OCI-M2 (cell line): ENCODE measurements at regions not wholly inside any gene's neighbourhood (a gene's known extent, or its start where the extent isn't known, plus 50 kb on each side); places are given as distances from the start of the nearest gene placed in this dataset.
"Not testable (repeated sequence)": the region's sequence is repeated elsewhere in the genome, so short reads cannot be mapped to it uniquely, and the experiment has no call there.

Experiments used
- DNase-seq: peaks from one replicate; lab custom pipeline; 2025; ENCODE audit not compliant: unreplicated experiment; lab: John Stamatoyannopoulos, UW

DNA sequence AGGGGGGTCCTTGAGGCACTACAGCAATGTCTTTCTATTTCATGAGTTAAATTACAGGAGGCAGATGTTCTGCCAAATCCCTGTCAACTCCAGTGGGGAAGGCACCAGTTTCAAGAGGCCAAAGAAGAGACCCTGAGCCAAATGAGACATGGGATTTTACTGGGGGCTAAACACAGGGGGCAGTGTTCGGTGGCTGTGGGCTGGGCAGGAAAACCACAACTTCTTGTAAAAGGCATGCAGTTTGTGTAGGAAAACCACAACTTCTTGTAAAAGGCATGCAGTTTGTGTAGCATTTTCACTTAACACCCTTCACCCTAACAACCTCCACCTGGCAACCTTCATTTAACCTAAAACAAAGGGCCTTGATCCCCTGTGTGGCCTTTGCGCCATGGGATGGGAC is 61.0 kb downstream of the POLR2M start:
- no peak for DNase-seq

DNA sequence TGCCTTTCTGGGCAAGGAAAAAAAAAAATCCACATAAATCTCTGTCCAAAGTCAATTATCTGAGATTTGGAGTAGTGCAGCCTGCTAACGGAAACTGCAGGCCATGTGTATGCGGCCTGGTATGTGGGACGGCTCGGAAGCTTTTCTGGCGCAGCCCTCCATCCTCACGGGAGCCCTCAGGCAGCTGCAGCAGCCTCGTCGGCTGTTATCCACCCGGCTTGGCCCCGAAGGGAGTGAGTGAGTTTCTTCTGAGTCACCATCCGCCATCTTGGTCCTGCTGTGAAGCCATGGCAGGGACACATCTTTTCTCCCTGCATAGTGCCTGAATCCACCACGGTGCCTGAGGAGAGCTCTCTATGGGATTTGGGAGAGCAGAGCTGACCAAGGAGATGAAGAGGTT is 62.8 kb downstream of the POLR2M start:
- no peak for DNase-seq

DNA sequence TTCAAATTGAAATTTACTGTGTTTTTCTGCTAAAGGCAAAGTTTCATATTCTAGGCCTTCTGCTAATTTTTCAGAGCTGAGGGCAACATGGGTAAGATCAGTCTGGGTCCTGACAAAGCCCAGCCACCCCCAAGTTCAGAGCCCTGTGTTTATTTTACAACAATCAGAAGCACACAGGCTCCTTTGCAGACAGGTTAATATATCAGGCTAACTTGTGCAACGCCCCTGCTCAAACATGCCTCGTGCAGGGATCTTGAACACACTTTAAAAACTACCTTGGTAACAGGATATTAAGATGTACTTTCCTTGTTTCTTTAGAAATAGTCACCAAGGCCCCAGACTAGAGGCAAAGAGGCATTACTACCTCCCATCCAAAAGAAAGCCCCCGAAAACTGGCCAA is 64.0 kb downstream of the POLR2M start:
- no peak for DNase-seq

DNA sequence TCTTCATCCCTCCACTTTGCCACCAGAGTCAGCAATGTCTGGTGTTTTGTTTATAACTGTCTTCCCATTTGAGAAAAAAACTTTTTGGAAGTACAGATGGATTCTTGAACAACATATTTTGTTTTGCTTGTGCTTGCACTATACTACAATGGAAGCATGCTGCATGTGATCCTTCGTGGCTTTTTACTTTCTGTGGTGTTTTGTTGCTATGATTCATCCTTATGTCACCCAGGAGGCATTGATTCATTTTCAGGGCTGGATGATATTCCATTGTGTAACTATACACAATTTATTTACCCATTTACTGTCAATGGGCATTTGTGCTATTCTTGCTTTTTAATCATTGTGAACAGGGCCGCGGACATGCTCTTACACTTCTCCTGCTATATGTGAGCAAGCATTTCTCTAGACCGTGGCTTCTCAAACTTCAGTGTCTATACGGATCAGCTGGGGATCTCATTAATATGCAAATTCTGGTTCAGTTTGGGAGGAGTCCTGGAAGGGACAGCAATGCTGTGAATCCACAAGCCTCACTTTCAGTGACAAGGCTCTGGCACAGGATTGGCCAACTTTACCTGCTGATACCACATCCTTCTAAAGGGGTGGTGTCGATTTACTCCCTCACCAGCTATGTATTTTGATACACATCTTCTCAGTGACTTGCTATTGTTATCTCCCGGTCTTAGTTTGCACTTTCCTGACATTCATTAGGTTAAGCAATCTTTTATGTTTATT is 65.9 kb downstream of the POLR2M start:
- no peak for DNase-seq

DNA sequence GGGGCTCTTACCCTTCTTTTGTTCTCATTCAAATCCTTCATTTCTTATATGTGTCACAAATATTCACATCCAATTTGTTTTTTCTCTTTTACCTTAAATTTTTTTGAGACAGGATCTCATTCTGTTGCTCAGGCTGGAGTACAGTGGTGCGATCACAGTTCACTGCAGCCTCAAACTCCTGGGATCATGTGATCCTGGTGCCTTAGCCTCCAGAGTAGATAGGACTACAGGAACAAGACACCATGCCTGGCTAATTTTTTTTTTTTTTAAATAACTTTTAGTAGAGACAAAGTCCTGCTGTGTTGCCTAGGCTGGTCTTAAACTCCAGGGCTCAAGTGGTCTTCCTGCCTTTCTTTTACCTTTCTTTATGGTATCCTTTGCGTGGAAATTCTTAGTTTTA is 66.5 kb downstream of the POLR2M start:
- no peak for DNase-seq

DNA sequence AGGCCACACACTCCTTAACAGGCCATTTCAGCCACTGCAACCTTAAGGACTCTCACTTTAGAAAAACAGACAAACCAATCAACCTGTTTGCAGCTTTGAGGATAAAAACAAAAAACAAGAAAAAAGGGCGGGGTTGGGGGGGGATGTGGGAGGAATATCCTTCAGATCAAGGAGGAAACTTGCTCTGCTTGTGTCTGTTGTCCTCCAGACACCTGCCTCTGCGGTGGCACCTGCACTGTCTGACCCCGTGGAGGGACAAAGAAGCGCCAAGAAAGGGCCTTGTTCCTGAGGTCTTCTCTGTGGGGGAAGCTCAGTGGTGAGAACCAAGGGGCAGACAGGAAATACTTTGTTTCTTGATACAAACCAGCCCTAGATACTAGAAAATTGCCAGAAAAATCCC is 70.5 kb downstream of the POLR2M start:
- no peak for DNase-seq

DNA sequence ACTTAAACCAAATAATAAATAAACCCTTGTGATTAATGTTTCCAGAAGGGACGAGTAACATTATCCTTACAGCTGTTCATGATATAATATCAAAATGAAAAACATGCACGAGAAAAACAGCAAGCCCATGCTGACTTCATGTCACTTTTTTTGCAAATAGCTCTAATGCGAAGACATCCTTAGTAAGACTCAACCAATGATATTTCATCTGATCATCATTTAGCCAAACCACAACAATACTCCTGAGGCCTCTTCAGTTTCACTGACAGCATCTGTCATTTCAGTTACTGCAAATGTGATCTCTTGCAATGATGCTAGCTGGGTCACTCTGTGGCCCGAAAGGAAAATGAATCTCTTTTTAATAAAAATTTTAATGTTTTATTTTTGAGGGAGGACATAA is 74.0 kb downstream of the POLR2M start:
- no peak for DNase-seq

DNA sequence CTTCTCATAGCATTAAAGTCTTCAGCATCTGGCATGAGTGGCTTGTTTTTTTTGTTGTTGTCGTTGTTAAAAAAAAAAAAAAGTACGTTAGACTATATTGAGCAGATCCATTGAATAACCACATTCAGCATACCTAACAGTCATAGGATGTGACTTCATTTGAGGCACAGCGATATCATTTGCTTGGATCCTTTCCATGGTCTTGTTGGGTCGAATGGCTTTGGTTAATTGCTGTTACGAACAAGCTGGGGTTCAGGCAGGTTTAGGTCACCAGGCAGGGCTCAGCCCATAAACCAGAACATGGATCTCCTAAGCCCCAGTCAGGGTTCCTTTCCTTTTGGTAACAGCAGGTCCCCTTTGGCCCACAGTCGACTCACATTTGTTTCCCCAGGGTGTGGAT is 76.2 kb downstream of the POLR2M start:
- DNase-seq = no peak

DNA sequence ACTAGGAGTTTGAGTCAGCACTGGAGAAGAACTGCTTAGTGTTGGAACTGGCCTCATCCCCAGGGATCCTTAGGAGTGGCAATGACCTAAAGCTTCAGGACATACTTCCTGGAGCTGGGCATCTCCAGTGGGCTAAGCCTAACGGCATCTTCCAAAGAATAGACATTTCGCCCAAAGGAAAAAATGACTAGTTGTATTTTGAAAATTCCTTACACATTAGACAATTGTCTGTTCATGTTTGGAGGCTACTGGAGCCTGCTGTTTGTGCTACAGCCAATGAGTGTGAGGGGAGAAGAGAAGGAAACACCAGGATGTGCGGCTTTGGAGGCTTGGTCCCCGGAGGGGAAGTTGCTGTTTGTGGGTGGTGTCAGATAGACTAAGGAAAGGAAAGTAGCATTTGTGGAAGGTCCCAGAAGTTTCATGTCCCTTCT is 77.6 kb downstream of the POLR2M start:
- DNase-seq = no peak

DNA sequence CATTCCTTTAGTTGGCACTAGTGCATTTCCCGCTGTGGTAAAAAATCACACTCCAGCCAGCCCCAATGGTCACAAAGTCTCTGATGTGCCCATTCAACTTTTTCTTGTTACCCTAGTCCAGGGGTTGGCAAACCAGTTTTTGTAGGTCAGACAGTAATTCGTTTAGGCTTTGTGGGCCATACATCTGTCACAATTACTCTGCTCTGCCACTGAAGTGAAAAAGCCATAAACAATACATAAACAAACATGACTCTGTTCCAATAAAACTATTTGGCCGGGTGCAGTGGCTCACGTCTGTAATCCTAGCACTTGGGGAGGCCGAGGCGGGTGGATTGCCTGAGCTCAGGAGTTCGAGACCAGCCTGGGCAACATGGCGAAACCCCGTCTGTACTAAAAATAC is 78.5 kb downstream of the POLR2M start:
- DNase-seq = no peak

DNA sequence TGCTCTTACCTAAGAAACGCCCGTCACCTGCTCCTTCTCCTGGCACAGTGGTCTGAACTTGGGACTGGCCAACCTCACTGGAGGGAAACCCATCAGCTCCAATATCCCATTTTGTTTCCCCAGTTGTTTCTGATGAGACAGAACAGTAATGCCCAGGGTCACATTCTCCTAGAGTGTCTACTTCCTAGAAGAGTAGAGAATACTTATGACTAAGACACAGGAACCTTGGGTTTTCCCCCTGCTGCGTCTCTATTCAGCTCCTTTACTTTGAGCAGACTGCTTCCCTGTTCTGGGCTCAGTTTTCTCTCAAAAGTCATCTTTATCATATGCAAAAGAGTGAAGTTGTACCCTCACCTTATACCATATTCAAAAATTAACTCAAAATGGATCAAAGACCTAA is 79.4 kb downstream of the POLR2M start:
- DNase-seq = no peak

DNA sequence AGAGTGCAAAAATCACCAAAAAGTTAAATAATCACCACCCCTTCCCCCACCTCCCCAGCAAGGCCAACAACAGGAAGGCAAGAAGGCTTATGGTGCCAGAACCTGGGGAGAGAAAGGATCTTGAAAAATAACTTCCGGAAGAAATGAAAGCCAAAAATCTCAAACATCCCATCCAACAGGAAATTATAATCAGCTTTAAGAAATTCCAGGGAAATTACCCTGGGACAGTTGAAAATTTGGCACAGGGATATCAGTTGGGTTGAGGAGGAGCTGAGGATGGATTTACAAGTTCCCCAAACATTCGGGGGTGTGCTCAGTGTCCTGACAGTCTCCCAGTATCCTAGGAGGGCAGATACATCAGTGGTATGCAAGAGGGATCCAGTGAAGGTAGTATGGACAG is 82.7 kb downstream of the POLR2M start:
- DNase-seq = no peak

DNA sequence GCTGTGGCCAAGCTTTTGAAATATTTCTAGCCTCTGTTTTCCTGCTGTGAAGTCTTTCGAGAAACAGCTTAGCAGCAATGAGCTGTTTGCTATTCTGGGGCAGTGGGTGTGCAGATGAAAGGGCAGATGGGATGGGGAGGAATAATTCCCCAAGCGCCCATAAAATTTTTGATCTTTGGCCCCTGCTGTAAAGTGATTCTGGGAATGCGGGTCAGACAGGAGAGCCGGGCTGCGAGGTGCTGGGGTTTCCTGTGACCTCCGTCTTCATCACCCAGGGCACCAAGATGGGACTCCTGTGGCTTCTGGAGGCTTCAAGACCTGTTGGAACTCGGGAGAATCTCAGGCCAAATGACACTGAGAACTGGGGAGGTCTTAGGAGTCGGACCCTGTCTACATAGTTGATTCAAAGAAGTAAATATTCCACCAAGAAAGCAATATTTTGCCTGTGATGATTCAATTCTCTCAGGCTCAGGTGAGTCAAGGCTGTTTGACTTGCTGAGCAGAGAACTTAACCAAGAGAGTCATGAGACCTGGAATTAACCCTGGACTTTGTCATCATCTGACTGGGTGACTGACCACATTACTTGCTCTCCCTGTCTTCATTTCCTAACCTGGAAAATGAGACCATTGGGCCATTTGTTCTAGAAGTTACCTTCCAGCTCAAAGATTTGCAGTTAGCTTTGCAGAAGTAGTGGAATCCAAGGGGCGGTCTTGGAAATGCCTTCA is 86.4 kb downstream of the POLR2M start:
- DNase-seq = no peak

DNA sequence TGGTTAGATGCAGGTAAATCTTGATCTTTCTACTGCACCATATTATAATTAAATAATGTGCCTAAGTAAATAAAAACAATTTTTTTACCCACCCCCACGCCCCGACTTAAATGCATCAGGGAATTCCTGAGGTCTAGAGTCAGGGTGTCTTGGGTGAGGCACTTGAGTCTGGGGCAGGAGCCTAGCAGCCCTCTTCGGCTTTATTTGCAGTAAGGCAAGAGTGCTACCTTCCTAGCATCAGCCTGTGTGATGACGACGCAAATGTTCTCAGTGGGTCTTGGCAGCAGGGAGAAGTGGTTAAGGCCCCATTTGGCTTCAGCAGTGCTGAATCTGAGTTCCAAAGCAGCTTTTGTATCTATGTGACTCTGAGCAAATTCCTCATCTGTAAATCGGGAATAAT is 88.7 kb downstream of the POLR2M start:
- DNase-seq = no peak

DNA sequence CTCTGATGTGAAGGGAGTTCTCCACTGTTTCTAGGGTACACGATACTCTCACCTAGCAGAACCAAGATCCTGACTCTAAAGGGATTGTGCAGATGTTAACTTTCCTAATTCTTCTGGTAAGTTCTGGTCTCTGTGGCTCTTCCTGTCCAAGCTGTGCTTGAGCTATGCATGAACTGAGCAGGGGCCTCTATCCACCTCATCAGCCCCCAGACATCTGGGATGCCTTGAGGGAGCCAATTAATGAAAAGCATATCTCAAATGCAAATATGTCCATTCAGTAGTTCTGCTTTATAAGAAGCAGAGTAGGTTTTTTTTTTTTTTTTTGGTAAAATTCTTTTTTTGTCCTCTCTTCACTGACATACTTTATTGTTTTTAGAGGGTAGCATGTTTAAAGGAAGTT is 89.6 kb downstream of the POLR2M start:
- DNase-seq = no peak

DNA sequence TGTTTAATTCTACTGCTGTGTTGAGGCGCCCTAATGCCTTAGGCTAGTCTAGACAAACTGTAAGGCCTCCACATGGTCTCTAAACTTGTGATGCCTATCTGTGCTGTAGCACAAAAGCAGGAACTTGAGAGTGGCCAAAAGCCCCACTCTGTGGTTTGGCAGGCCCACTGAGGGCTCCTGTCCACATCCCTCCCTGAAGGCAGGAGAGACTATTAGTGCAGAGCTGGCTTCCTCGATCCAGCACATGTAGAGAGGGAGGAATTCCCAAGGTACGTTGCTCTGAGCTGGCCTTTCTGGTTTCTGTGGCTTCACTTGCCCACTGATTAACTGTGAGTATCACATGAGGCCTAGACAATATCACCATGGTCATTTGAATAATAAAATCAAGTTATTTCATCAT is 90.6 kb downstream of the POLR2M start:
- DNase-seq = no peak

DNA sequence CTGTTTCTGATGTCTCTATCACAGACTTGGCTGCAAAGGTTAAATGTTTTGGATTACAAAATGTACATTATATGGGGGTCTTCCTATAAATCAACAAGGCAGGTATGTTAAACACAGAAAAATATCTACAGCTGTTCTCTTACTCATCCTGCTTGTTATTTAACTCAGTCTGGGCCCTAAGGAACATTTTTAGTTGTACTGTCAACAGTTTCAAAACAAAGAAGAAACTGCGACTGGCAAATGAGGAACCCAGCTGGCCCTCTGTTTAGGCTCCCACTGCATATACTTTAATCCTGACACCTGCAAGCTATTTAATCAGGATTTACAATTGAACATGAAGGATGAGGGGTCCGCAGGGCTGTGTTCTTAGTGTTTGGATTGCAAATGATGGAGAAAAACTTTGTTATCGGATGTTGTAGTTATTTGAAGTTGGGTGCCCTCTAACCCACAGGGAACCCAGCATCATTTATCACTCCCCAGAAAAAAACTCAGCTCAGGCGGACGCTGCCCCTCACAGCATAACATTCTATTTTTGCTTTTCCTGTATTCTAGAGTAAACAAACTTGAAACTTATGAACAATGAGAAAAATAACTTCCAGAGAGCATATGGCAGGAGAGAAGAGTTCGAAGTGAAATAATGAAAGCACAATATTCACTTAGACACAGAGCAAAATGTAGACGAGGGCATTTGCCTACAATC is 91.2 kb downstream of the POLR2M start:
- DNase-seq = no peak

DNA sequence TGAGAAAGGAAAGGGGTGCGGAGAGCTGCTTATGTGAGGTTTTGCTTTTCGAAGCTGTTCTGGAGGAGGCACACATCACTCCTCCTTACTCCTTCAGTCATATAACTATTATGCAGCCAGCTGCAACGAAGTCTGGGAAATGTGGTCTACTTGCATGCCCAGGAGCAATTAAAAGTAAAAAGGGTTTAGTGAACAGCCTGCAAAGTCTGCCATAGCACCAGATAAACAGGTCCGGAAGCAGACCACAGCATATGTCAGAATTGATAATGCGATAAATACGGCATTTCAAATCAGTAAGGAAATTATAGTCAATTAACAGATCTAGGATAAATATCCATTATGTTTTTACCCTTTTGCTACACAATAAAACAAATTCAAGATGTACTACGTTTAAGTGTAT is 99.5 kb downstream of the POLR2M start:
- no peak for DNase-seq

DNA sequence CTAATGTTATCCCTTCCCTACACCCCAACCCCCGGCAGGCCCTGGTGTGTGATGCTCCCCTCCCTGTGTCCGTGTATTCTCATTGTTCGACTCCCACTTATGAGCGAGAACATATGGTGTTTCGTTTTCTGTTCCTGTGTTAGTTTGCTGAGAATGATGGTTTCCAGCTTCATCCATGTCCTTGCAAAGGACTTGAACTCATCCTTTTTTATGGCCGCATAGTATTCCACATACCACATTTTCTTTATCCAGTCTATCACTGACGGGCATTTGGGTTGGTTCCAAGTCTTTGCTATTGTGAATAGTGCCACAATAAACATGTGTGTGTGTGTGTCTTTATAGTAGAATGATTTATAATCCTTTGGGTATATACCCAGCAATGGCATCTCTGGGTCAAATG is 102.8 kb downstream of the POLR2M start:
- not testable (repeated sequence) for DNase-seq

DNA sequence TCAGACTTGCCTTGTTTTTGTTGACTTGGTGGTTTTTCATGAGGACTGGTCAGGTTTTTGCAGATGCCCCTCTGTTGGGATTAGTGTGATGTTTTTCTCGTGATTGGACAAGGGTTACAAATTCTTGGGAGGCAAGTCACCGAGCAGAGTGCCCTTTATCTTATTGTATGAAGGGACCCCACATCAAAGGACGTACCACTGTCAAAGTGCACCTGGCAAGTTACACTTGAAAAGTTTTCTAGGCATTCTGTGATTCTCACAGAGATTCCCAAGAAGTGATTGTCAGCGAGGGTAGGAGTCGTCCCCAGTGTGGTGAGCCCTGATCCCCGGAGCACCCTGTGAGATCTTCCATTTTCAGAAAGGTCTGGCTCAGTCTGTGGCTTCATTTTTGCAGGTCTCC is 110.1 kb downstream of the POLR2M start:
- DNase-seq = no peak

DNA sequence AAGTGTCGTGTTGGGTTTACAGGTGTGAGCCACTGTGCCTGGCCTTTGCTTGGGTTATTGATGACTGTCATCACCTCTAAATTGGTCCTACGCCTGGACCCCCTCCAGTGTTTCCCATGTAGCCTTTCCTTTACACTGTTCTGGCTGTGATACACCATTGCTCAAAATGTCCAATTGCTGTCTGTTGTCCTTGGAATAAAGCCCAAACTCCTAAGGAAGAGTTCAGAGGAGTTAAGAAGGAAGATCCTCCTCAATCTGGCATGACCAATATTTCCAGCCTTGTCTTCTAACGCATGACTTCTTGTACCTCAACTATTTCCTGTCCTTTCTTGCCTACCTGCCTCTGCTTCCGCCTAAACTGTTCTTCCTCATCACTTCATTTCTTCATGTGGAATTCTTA is 113.1 kb downstream of the POLR2M start:
- DNase-seq = no peak

DNA sequence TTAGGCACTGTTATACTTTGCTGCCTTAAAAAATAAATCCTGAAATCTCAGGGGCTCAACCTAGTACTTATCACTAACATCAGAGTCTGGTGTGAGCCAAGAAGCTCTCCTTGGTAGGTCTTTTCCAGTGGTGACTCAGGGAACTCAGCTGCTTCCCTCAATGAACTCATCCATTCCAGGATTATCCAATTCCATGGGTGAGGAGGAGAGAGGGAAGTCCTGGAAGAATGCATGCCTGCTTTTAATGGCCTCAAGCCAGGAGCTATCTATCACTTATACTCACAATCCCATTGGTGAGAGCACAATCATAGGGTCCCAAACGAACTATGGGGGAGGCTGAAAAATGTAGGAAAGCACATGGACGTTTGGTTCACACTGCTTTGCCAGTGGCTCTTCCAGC is 113.6 kb downstream of the POLR2M start:
- no peak for DNase-seq
